HepG2 (cell line): ENCODE measurements at regions not wholly inside any gene's neighbourhood (a gene's known extent, or its start where the extent isn't known, plus 50 kb on each side); places are given as distances from the start of the nearest gene placed in this dataset.

Experiments
- ATM ChIP-seq: fragments of 450-650 bp; IDR thresholded peaks from 2 replicates; pipeline ENCODE4 v1.7.1; 2017; ENCODE audit warnings: mild to moderate bottlenecking, borderline replicate concordance
- DNMT3B ChIP-seq: conservative IDR thresholded peaks from 2 replicates; pipeline ENCODE4 v1.6.1; 2016; ENCODE audit warnings: missing biosample characterization, control low read depth
- DPF2 ChIP-seq: sonication (generic); formaldehyde crosslinking; IDR thresholded peaks from 2 replicates; pipeline ENCODE4 v1.4.0; 2020; ENCODE audit warnings: mild to moderate bottlenecking, low read depth, missing genetic modification reagents, borderline replicate concordance
- JDP2 ChIP-seq: sonication (generic); formaldehyde crosslinking; IDR thresholded peaks from 2 replicates; pipeline ENCODE4 v1.8.1; 2022; ENCODE audit warnings: missing genetic modification reagents, borderline replicate concordance
- MAFF ChIP-seq: IDR thresholded peaks from 2 replicates; pipeline ENCODE4 v1.6.1; 2011; ENCODE audit warnings: low read depth, low read length, improper control_type of control experiment
- MAFG ChIP-seq: sonication (generic); formaldehyde crosslinking; IDR thresholded peaks from 2 replicates; pipeline ENCODE4 v1.5.1; 2020; ENCODE audit warnings: mild to moderate bottlenecking, missing genetic modification reagents
- NFIC ChIP-seq: IDR thresholded peaks from 2 replicates; pipeline ENCODE4 v1.6.1; 2012; ENCODE audit warnings: mild to moderate bottlenecking, low read length, inconsistent platforms
- RNF2 ChIP-seq: fragments of 450-650 bp; conservative IDR thresholded peaks from 2 replicates; pipeline ENCODE4 v1.6.1; 2016; ENCODE audit warnings: low read depth
- RXRA ChIP-seq: sonication (generic); formaldehyde crosslinking; IDR thresholded peaks from 2 replicates; pipeline ENCODE4 v1.5.1; 2020; ENCODE audit warnings: missing genetic modification reagents
- TEAD3 ChIP-seq: optimal IDR thresholded peaks from 2 replicates; pipeline ENCODE3; 2016; ENCODE audit warnings: borderline replicate concordance
- TGIF2 ChIP-seq: IDR thresholded peaks from 2 replicates; pipeline ENCODE4 v1.6.1; 2016; ENCODE audit warnings: control low read depth, missing compliant biosample characterization
- TRIM24 ChIP-seq: sonication (generic); formaldehyde crosslinking; IDR thresholded peaks from 2 replicates; pipeline ENCODE4 v1.8.0; 2022; ENCODE audit warnings: mild to moderate bottlenecking, missing genetic modification reagents
- XBP1 ChIP-seq: sonication (generic); formaldehyde crosslinking; IDR thresholded peaks from 2 replicates; pipeline ENCODE4 v1.5.0; 2020; ENCODE audit warnings: missing genetic modification reagents
- ZBTB38 ChIP-seq: sonication (generic); formaldehyde crosslinking; IDR thresholded peaks from 2 replicates; pipeline ENCODE4 v1.5.1; 2020; ENCODE audit warnings: mild to moderate bottlenecking, missing genetic modification reagents
- ZNF225 ChIP-seq: sonication (generic); formaldehyde crosslinking; IDR thresholded peaks from 2 replicates; pipeline ENCODE4 v1.4.0; 2020; ENCODE audit warnings: mild to moderate bottlenecking, missing genetic modification reagents
- ZNF432 ChIP-seq: sonication (generic); formaldehyde crosslinking; IDR thresholded peaks from 2 replicates; pipeline ENCODE4 v1.5.0; 2020; ENCODE audit warnings: missing genetic modification reagents, mild to moderate bottlenecking, borderline replicate concordance
- ZNF549 ChIP-seq: sonication (generic); formaldehyde crosslinking; IDR thresholded peaks from 2 replicates; pipeline ENCODE4 v1.5.0; 2020; ENCODE audit warnings: missing genetic modification reagents
- ZNF598 ChIP-seq: sonication (generic); formaldehyde crosslinking; IDR thresholded peaks from 2 replicates; pipeline ENCODE4 v1.5.1; 2020; ENCODE audit warnings: mild to moderate bottlenecking, missing genetic modification reagents, borderline replicate concordance
- TF ChIP-seq, protein P1 (sequence below): sonication (generic); formaldehyde crosslinking; IDR thresholded peaks from 2 replicates; pipeline ENCODE4 v1.4.0; 2020; ENCODE audit warnings: missing genetic modification reagents, borderline replicate concordance
- TF ChIP-seq, protein P2 (sequence below): sonication (generic); formaldehyde crosslinking; IDR thresholded peaks from 2 replicates; pipeline ENCODE4 v1.4.0; 2020; ENCODE audit warnings: mild to moderate bottlenecking, missing genetic modification reagents
- TF ChIP-seq, protein P3 (sequence below): sonication (generic); formaldehyde crosslinking; IDR thresholded peaks from 2 replicates; pipeline ENCODE4 v1.4.0; 2020; ENCODE audit warnings: missing genetic modification reagents
- TF ChIP-seq, protein P4 (sequence below): IDR thresholded peaks from 2 replicates; pipeline ENCODE4 v1.6.1; 2016; ENCODE audit warnings: missing compliant biosample characterization, missing genetic modification reagents, borderline replicate concordance
- TF ChIP-seq, protein P5 (sequence below): sonication (generic); formaldehyde crosslinking; IDR thresholded peaks from 2 replicates; pipeline ENCODE4 v1.5.0; 2020; ENCODE audit warnings: mild to moderate bottlenecking, missing genetic modification reagents
- TF ChIP-seq, protein P6 (sequence below): sonication (generic); formaldehyde crosslinking; IDR thresholded peaks from 2 replicates; pipeline ENCODE4 v1.8.0; 2022; ENCODE audit warnings: mild to moderate bottlenecking, missing genetic modification reagents, moderate library complexity

DNA sequence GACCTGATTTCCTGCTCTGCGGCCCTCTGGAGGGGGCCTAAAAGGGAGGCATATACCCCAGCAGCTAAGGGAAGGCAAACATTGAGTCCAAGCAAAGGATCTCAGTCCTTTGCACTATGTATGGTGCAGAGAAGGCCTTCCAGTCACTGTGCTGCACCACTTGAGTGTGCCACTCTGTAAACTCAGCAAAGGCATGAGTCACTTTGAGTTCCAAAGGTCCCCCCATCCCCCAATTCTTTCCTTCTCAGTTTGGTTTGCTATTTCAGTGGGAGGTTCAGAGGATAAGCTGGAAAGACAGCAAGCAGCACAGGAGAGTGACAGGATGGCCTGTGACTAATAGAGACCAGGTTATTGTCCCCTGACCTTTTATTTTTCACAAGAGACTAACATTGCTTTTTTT, 131.3 kb downstream of the FHDC1 start (continued):
- TF ChIP-seq NFIC (0 out of 2 replicates have a peak, but pooled peaks have one; percentile 48), JDP2 (CRISPR knock-in tag) (no peak), MAFF (peak; percentile 19; the same call in 1 of the 2 replicates), ZNF432 (CRISPR knock-in tag) (no peak), TGIF2 (no peak), DPF2 (CRISPR knock-in tag) (0 out of 2 replicates have a peak, but pooled peaks have one; percentile 34), TEAD3 (peak; percentile 29), ZNF549 (CRISPR knock-in tag) (no peak), ATM (no peak), RNF2 (no peak), ZNF225 (CRISPR knock-in tag) (no peak), MAFG (CRISPR knock-in tag) (no peak), ZBTB38 (CRISPR knock-in tag) (no peak), RXRA (CRISPR knock-in tag) (no peak; the same call in 1 of the 2 replicates), TRIM24 (CRISPR knock-in tag) (0 out of 2 replicates have a peak, but pooled peaks have one; percentile 53), DNMT3B (CRISPR knock-in tag) (no peak), ZNF598 (CRISPR knock-in tag) (no peak), XBP1 (CRISPR knock-in tag) (no peak)
- TF ChIP-seq, protein P1, sequence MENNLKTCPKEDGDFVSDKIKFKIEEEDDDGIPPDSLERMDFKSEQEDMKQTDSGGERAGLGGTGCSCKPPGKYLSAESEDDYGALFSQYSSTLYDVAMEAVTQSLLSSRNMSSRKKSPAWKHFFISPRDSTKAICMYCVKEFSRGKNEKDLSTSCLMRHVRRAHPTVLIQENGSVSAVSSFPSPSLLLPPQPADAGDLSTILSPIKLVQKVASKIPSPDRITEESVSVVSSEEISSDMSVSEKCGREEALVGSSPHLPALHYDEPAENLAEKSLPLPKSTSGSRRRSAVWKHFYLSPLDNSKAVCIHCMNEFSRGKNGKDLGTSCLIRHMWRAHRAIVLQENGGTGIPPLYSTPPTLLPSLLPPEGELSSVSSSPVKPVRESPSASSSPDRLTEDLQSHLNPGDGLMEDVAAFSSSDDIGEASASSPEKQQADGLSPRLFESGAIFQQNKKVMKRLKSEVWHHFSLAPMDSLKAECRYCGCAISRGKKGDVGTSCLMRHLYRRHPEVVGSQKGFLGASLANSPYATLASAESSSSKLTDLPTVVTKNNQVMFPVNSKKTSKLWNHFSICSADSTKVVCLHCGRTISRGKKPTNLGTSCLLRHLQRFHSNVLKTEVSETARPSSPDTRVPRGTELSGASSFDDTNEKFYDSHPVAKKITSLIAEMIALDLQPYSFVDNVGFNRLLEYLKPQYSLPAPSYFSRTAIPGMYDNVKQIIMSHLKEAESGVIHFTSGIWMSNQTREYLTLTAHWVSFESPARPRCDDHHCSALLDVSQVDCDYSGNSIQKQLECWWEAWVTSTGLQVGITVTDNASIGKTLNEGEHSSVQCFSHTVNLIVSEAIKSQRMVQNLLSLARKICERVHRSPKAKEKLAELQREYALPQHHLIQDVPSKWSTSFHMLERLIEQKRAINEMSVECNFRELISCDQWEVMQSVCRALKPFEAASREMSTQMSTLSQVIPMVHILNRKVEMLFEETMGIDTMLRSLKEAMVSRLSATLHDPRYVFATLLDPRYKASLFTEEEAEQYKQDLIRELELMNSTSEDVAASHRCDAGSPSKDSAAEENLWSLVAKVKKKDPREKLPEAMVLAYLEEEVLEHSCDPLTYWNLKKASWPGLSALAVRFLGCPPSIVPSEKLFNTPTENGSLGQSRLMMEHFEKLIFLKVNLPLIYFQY: no peak
- TF ChIP-seq, protein P2, sequence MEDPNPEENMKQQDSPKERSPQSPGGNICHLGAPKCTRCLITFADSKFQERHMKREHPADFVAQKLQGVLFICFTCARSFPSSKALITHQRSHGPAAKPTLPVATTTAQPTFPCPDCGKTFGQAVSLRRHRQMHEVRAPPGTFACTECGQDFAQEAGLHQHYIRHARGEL: no peak
- TF ChIP-seq, protein P3, sequence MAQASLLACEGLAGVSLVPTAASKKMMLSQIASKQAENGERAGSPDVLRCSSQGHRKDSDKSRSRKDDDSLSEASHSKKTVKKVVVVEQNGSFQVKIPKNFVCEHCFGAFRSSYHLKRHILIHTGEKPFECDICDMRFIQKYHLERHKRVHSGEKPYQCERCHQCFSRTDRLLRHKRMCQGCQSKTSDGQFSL: no peak
- TF ChIP-seq, protein P4, sequence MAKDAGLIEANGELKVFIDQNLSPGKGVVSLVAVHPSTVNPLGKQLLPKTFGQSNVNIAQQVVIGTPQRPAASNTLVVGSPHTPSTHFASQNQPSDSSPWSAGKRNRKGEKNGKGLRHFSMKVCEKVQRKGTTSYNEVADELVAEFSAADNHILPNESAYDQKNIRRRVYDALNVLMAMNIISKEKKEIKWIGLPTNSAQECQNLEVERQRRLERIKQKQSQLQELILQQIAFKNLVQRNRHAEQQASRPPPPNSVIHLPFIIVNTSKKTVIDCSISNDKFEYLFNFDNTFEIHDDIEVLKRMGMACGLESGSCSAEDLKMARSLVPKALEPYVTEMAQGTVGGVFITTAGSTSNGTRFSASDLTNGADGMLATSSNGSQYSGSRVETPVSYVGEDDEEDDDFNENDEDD (CRISPR knock-in tag): no peak
- TF ChIP-seq, protein P5, sequence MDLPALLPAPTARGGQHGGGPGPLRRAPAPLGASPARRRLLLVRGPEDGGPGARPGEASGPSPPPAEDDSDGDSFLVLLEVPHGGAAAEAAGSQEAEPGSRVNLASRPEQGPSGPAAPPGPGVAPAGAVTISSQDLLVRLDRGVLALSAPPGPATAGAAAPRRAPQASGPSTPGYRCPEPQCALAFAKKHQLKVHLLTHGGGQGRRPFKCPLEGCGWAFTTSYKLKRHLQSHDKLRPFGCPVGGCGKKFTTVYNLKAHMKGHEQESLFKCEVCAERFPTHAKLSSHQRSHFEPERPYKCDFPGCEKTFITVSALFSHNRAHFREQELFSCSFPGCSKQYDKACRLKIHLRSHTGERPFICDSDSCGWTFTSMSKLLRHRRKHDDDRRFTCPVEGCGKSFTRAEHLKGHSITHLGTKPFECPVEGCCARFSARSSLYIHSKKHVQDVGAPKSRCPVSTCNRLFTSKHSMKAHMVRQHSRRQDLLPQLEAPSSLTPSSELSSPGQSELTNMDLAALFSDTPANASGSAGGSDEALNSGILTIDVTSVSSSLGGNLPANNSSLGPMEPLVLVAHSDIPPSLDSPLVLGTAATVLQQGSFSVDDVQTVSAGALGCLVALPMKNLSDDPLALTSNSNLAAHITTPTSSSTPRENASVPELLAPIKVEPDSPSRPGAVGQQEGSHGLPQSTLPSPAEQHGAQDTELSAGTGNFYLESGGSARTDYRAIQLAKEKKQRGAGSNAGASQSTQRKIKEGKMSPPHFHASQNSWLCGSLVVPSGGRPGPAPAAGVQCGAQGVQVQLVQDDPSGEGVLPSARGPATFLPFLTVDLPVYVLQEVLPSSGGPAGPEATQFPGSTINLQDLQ (CRISPR knock-in tag): no peak
- TF ChIP-seq, protein P6, sequence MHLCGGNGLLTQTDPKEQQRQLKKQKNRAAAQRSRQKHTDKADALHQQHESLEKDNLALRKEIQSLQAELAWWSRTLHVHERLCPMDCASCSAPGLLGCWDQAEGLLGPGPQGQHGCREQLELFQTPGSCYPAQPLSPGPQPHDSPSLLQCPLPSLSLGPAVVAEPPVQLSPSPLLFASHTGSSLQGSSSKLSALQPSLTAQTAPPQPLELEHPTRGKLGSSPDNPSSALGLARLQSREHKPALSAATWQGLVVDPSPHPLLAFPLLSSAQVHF (CRISPR knock-in tag): no peak
